HCT116 (cell line): ENCODE measurements at regions not wholly inside any gene's neighbourhood (a gene's known extent, or its start where the extent isn't known, plus 50 kb on each side); places are given as distances from the start of the nearest gene placed in this dataset.

Source experiments
- ATAC-seq: fragments of 200-7000 bp; cut with Tn5 transposase; 2 replicates; pipeline ENCODE4 v1.9.1; 2020; ENCODE audit warnings: mild to moderate bottlenecking, moderate library complexity
- BruUV-seq: library from RNA; stranded (reverse); fragments of 400-500 nt; replicated peaks from 2 replicates; lab custom pipeline; 2021; lab: Mats Ljungman, UMichigan
- CTCF ChIA-PET: fragments of 300-600 bp; sonication (Branson Sonifier 250); formaldehyde crosslinking; loops from one replicate; lab custom pipeline; 2021; ENCODE audit warnings: antibody characterized with exemption; lab: Charles Lee
- POLR2A ChIA-PET: fragments of 300-600, 350-600 bp; sonication (Branson Sonifier 250); formaldehyde crosslinking; loops from one replicate; lab custom pipeline; 2021; ENCODE audit warnings: antibody characterized with exemption; lab: Charles Lee
- RAD21 ChIA-PET, 2 experiments: fragments of 300-600 bp; sonication (Branson Sonifier 250); formaldehyde crosslinking; loops; one replicate each; lab custom pipeline; 2023; ENCODE audit warnings: low total read pairs in 2 of 2; ENCODE audit not compliant: uncharacterized antibody in 2 of 2, unreplicated experiment in 2 of 2, low non-redundant PET in 1 of 2; lab: Charles Lee
- DNase-seq: peaks from one replicate; pipeline ENCODE4 v3.0.0-alpha.2; 2010; ENCODE audit warnings: low read depth, low spot score
- H2AFZ ChIP-seq: fragments of 200-600 bp; shearing (Covaris generic), sonication (generic); 2 replicates; pipeline ENCODE4 v1.6.1; 2017; ENCODE audit warnings: low read depth, mixed run types, mixed read lengths, antibody characterized with exemption, low read length; ENCODE audit not compliant: poor library complexity, severe bottlenecking
- H3K27ac ChIP-seq: 2 replicates; pipeline ENCODE4 v1.5.1; 2012; ENCODE audit warnings: low read depth, low read length
- H3K27me3 ChIP-seq: fragments of 200-600 bp; sonication (generic); 2 replicates; pipeline ENCODE4 v1.6.1; 2016; ENCODE audit warnings: mixed run types, low read length, mixed read lengths; ENCODE audit not compliant: insufficient read depth
- H3K36me3 ChIP-seq, 2 experiments: fragments of 200-500 bp in 1 of 2; fragments of 200-600 bp in 1 of 2; sonication (Bioruptor generic) in 1 of 2; sonication (generic) in 1 of 2; 2 replicates each; pipeline versions ENCODE4 v1.5.1 to v1.6.1; 2014 to 2016; ENCODE audit warnings: low read length in 2 of 2, inconsistent platforms in 1 of 2, mixed read lengths in 1 of 2, mixed run types in 1 of 2; ENCODE audit not compliant: insufficient read depth in 2 of 2, control insufficient read depth in 1 of 2
- H3K4me1 ChIP-seq, 2 experiments: fragments of 200-600 bp in 1 of 2; sonication (generic) in 1 of 2; 2 replicates each; pipeline versions ENCODE4 v1.5.1 to v1.6.1; 2012 to 2017; ENCODE audit warnings: low read length in 2 of 2, inconsistent platforms in 1 of 2, mild to moderate bottlenecking in 1 of 2, mixed read lengths in 1 of 2, mixed run types in 1 of 2, moderate library complexity in 1 of 2; ENCODE audit not compliant: insufficient read depth in 2 of 2, control insufficient read depth in 1 of 2
- H3K4me2 ChIP-seq: fragments of 200-600 bp; sonication (generic); 2 replicates; pipeline ENCODE4 v1.6.1; 2017; ENCODE audit warnings: mixed run types, low read length, mixed read lengths
- H3K4me3 ChIP-seq, 2 experiments: fragments of 200-600 bp in 1 of 2; sonication (generic) in 1 of 2; replicated peaks in 1 of 2; 2 replicates each; pipeline ENCODE4 v1.5.1; 2011 to 2016; ENCODE audit warnings: low read length in 2 of 2, control low read depth in 1 of 2, low read depth in 1 of 2, mild to moderate bottlenecking in 1 of 2, mixed read lengths in 1 of 2, mixed run types in 1 of 2
- H3K79me2 ChIP-seq: fragments of 200-600 bp; sonication (generic); 2 replicates; pipeline ENCODE4 v1.6.1; 2017; ENCODE audit warnings: mild to moderate bottlenecking, mixed run types, low read length, moderate library complexity, mixed read lengths; ENCODE audit not compliant: insufficient read depth
- H3K9ac ChIP-seq: fragments of 200-600 bp; sonication (generic); 2 replicates; pipeline ENCODE4 v1.6.1; 2016; ENCODE audit warnings: low read length, mixed read lengths
- H3K9me2 ChIP-seq: fragments of 200-600 bp; sonication (generic), shearing (Covaris generic); 2 replicates; pipeline ENCODE4 v1.6.1; 2017; ENCODE audit warnings: mixed run types, mild to moderate bottlenecking, moderate library complexity; ENCODE audit not compliant: insufficient read depth
- H3K9me3 ChIP-seq, 2 experiments: fragments of 200-500 bp in 1 of 2; fragments of 200-600 bp in 1 of 2; sonication (Bioruptor generic) in 1 of 2; sonication (generic) in 1 of 2; 2 replicates each; pipeline ENCODE4 v1.6.1; 2014 to 2017; ENCODE audit warnings: low read length in 2 of 2, mixed read lengths in 2 of 2, inconsistent platforms in 1 of 2, low read depth in 1 of 2, mild to moderate bottlenecking in 1 of 2, mixed run types in 1 of 2, moderate library complexity in 1 of 2; ENCODE audit not compliant: control insufficient read depth in 1 of 2, insufficient read depth in 1 of 2
- H4K20me1 ChIP-seq: fragments of 200-600 bp; sonication (generic), shearing (Covaris generic); 2 replicates; pipeline ENCODE4 v1.6.1; 2017; ENCODE audit warnings: mixed run types, mild to moderate bottlenecking, moderate library complexity; ENCODE audit not compliant: insufficient read depth
- CEBPB ChIP-seq: IDR thresholded peaks from 2 replicates; pipeline ENCODE4 v1.6.1; 2012; ENCODE audit warnings: low read depth
- EGR1 ChIP-seq: IDR thresholded peaks from 2 replicates; pipeline ENCODE4 v1.6.1; 2012; ENCODE audit warnings: low read depth
- ELF1 ChIP-seq: IDR thresholded peaks from 2 replicates; pipeline ENCODE4 v1.6.1; 2012; ENCODE audit warnings: low read depth, borderline replicate concordance
- EZH2 ChIP-seq: fragments of 200-600 bp; sonication (generic); IDR thresholded peaks from 2 replicates; pipeline ENCODE4 v1.6.1; 2017; ENCODE audit warnings: antibody characterized with exemption, mixed run types
- POLR2A ChIP-seq: IDR thresholded peaks from 2 replicates; pipeline ENCODE4 v1.7.0; 2011; ENCODE audit warnings: borderline replicate concordance; ENCODE audit not compliant: insufficient read depth, insufficient read length; ENCODE audit errors: extremely low read depth
- RAD21 ChIP-seq: IDR thresholded peaks from 2 replicates; pipeline ENCODE4 v1.6.1; 2012; ENCODE audit warnings: low read depth, mild to moderate bottlenecking
- SP1 ChIP-seq: IDR thresholded peaks from 2 replicates; pipeline ENCODE4 v1.6.1; 2012; ENCODE audit warnings: low read depth
- TCF7L2 ChIP-seq: IDR thresholded peaks from 2 replicates; pipeline ENCODE4 v1.7.0; 2011; ENCODE audit warnings: borderline replicate concordance, inconsistent platforms; ENCODE audit not compliant: insufficient read depth, insufficient read length; ENCODE audit errors: extremely low read depth
- YY1 ChIP-seq: IDR thresholded peaks from 2 replicates; pipeline ENCODE4 v1.6.1; 2011; ENCODE audit warnings: low read length, low read depth, moderate library complexity, mild to moderate bottlenecking; ENCODE audit not compliant: insufficient replicate concordance; ENCODE audit errors: extremely low read depth
- ZBTB33 ChIP-seq: IDR thresholded peaks from 2 replicates; pipeline ENCODE4 v1.6.1; 2011; ENCODE audit warnings: mild to moderate bottlenecking, low read length, moderate library complexity; ENCODE audit not compliant: insufficient replicate concordance; ENCODE audit errors: extremely low read depth
- ZFX ChIP-seq: fragments of 450-650 bp; IDR thresholded peaks from 2 replicates; pipeline ENCODE4 v1.6.1; 2017
- intact Hi-C: fragments of 100-400 bp; cut with micrococcal nuclease; formaldehyde crosslinking; loops from 2 replicates; pipeline ENCODE4 v1.10.0; 2022
- TF ChIP-seq, protein P1 (sequence below): IDR thresholded peaks from 2 replicates; pipeline ENCODE4 v1.6.1; 2012

GRCh38 chr5:175216991-175217390, 227.0 kb downstream of the DRD1 start:
- H3K9ac ChIP-seq, result no peak overlapping the region
- ATAC-seq (no peak), DNase-seq (no peak)
- H3K79me2 ChIP-seq, result no peaks in the 10 kb centered on the region
- CTCF ChIA-PET, result interaction anchor here (0.7 kb wide), 1 partner anchor 11 kb away, joined by 4 read pairs; no protein-coding TSS in a partner anchor
- H3K9me2 ChIP-seq, result no peaks in the 10 kb centered on the region
- H3K27ac ChIP-seq, result no peak overlapping the region
- H3K9me3 ChIP-seq, result no peaks in the 10 kb centered on the region
- no peaks in the 10 kb centered on the region; the same call in 1 of the 2 replicates for H3K27me3 ChIP-seq
- H3K4me3 ChIP-seq, result no peak overlapping the region
- BruUV-seq, result no TSS peak
- TF ChIP-seq POLR2A (no peak), EGR1 (no peak), ELF1 (no peak), YY1 (no peak), CEBPB (no peak)
- TF ChIP-seq, protein P1, sequence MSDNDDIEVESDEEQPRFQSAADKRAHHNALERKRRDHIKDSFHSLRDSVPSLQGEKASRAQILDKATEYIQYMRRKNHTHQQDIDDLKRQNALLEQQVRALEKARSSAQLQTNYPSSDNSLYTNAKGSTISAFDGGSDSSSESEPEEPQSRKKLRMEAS, result no peak
- TF ChIP-seq, all 23 proteins: peak for 0
- Histone ChIP-seq H3K36me3 (no peaks in the 10 kb centered on the region), H4K20me1 (no peaks in the 10 kb centered on the region), H3K4me1 (peaks cover 7 to 13% of the 10 kb centered on the region in 2 experiments), H2AFZ (no peak overlapping the region), H3K4me2 (no peak overlapping the region)
- intact Hi-C loops, result no loop called here
- ChIA-PET POLR2A (no interaction called here), RAD21 (no interaction called here)

GRCh38 chr5:175215906-175216305, 228.1 kb downstream of the DRD1 start:
- DNase-seq (no peak), ATAC-seq (no peak)
- Histone ChIP-seq H3K4me2 (no peak overlapping the region), H3K79me2 (no peaks in the 10 kb centered on the region), H3K27ac (no peak overlapping the region), H3K27me3 (no peaks in the 10 kb centered on the region; the same call in 1 of the 2 replicates), H3K9ac (no peak overlapping the region), H2AFZ (no peak overlapping the region), H3K9me2 (no peaks in the 10 kb centered on the region), H3K9me3 (no peaks in the 10 kb centered on the region), H3K36me3 (no peaks in the 10 kb centered on the region), H3K4me1 (peaks cover 7 to 20% of the 10 kb centered on the region in 2 experiments), H3K4me3 (no peak overlapping the region), H4K20me1 (no peaks in the 10 kb centered on the region)
- BruUV-seq, result no TSS peak
- no peak for TF ChIP-seq YY1
- TF ChIP-seq, protein P1, result no peak
- no peak for TF ChIP-seq ZBTB33
- TF ChIP-seq ZFX, result no peak
- no peak for TF ChIP-seq CEBPB
- TF ChIP-seq EZH2, result no peak
- TF ChIP-seq SP1, result no peak
- no peak for TF ChIP-seq RAD21
- no peak for TF ChIP-seq TCF7L2
- ChIA-PET RAD21 (no interaction called here), CTCF (no interaction called here), POLR2A (no interaction called here)
- intact Hi-C loops, result no loop called here
